Sigmoid colon (tissue), 6 donors: ENCODE measurements at regions not wholly inside any gene's neighbourhood (a gene's known extent, or its start where the extent isn't known, plus 50 kb on each side); places are given as distances from the start of the nearest gene placed in this dataset.
"Not testable (repeated sequence)": the region's sequence is repeated elsewhere in the genome, so short reads cannot be mapped to it uniquely, and the experiment has no call there.

ENCODE experiments used
- DNase-seq: peaks from one replicate; pipeline ENCODE4 v3.0.0-alpha.2; 2019
- H3K27ac ChIP-seq, 4 donors: fragments of 200-600 bp; sonication (generic); one replicate each; pipeline ENCODE4 v1.5.1; 2016 to 2019; ENCODE audit warnings: mild to moderate bottlenecking in 1 of 4
- H3K27me3 ChIP-seq, 3 donors: fragments of 200-600 bp; sonication (generic); one replicate each; pipeline ENCODE4 v1.5.1; 2019; ENCODE audit warnings: mild to moderate bottlenecking in 1 of 3
- H3K36me3 ChIP-seq, 4 donors: fragments of 200-600 bp; sonication (generic); one replicate each; pipeline ENCODE4 v1.5.1; 2016 to 2019
- H3K4me1 ChIP-seq, 4 donors: fragments of 200-600 bp; sonication (generic); one replicate each; pipeline ENCODE4 v1.5.1; 2017 to 2019
- H3K4me3 ChIP-seq, 4 donors: fragments of 200-600 bp; sonication (generic); one replicate each; pipeline ENCODE4 v1.5.1; 2017 to 2019; ENCODE audit warnings: mild to moderate bottlenecking in 2 of 4, moderate library complexity in 1 of 4
- H3K9me3 ChIP-seq, 4 donors: fragments of 200-600 bp in 3 of 4; sonication (generic) in 3 of 4; one replicate each; pipeline versions ENCODE4 v1.5.1 to v1.6.1; 2013 to 2019
- EP300 ChIP-seq, 4 donors: sonication (generic); formaldehyde crosslinking; IDR thresholded peaks; one replicate each; pipeline ENCODE4 v1.6.1; 2017; ENCODE audit warnings: antibody characterized with exemption in 4 of 4
- POLR2A ChIP-seq, 2 donors: fragments of 450-650 bp; IDR thresholded peaks; one replicate each; pipeline ENCODE4 v1.6.1; 2016; ENCODE audit warnings: antibody characterized with exemption in 2 of 2, mild to moderate bottlenecking in 2 of 2, moderate library complexity in 2 of 2
- POLR2AphosphoS5 ChIP-seq, 4 donors: sonication (generic); formaldehyde crosslinking; IDR thresholded peaks; one replicate each; pipeline ENCODE4 v1.6.1; 2017; ENCODE audit warnings: antibody characterized with exemption in 4 of 4
- WGBS, 2 donors: extraction: QIAGEN DNeasy Blood & Tissue Kit; methylation state at CpG; one replicate each; pipeline ENCODE4 v1.1.7; 2013; 5-methylcytosine and 5-hydroxymethylcytosine counted together
- intact Hi-C: fragments of 100-400 bp; cut with DNase I; formaldehyde crosslinking; loops from one replicate; pipeline ENCODE4 v1.15.1; 2023
- TF ChIP-seq, protein P1 (sequence below), 4 experiments: fragments of 450-650 bp in 3 of 4; fragments of 200-600 bp in 1 of 4; IDR thresholded peaks; one replicate each; pipeline ENCODE4 v1.5.1; 2016 to 2019; ENCODE audit warnings: antibody characterized with exemption in 4 of 4, mild to moderate bottlenecking in 3 of 4, moderate library complexity in 2 of 4
- donor health status: healthy with polysubstance abuse.
- donor health status: healthy.

DNA sequence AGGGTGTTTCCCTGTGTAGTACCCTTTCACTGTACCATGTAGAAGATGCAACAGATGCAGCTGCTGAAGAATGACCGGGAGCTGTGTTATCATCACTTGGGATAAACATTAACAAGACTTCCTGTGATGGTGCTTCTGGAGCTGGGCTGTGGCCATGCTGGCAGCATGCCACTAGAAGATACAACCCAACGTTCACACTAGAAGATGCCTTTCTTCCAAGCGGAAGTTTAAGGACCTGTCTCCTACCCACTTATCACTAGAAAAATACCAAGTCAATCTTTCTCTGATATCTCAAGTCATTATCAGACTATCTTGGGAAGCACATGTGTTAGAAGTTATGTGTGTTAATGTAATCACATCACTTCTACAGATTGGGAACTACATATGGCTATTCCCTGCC lies 953.5 kb downstream of the CNTNAP5 start:
- DNase-seq = no peak
- no peaks in the 10 kb centered on the region for H3K27me3 ChIP-seq
- H3K36me3 ChIP-seq = no peaks in the 10 kb centered on the region
- H3K9me3 ChIP-seq = no peaks in the 10 kb centered on the region
- no peaks in the 10 kb centered on the region for H3K4me1 ChIP-seq
- no peak overlapping the region for H3K27ac ChIP-seq
- 9 to 57% methylated on average over 3 of the region's 3 CpGs for whole genome bisulfite sequencing, 2 donors
- no peak overlapping the region for H3K4me3 ChIP-seq
- intact Hi-C loops = no loop called here
- no peak for TF ChIP-seq POLR2AphosphoS5 (IDR thresholded peaks at IDR 0.05)
- no peak for TF ChIP-seq EP300 (IDR thresholded peaks at IDR 0.05)
- no peak for TF ChIP-seq POLR2A (IDR thresholded peaks at IDR 0.05)
- TF ChIP-seq, protein P1, sequence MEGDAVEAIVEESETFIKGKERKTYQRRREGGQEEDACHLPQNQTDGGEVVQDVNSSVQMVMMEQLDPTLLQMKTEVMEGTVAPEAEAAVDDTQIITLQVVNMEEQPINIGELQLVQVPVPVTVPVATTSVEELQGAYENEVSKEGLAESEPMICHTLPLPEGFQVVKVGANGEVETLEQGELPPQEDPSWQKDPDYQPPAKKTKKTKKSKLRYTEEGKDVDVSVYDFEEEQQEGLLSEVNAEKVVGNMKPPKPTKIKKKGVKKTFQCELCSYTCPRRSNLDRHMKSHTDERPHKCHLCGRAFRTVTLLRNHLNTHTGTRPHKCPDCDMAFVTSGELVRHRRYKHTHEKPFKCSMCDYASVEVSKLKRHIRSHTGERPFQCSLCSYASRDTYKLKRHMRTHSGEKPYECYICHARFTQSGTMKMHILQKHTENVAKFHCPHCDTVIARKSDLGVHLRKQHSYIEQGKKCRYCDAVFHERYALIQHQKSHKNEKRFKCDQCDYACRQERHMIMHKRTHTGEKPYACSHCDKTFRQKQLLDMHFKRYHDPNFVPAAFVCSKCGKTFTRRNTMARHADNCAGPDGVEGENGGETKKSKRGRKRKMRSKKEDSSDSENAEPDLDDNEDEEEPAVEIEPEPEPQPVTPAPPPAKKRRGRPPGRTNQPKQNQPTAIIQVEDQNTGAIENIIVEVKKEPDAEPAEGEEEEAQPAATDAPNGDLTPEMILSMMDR (IDR thresholded peaks at IDR 0.05) = no peak

DNA sequence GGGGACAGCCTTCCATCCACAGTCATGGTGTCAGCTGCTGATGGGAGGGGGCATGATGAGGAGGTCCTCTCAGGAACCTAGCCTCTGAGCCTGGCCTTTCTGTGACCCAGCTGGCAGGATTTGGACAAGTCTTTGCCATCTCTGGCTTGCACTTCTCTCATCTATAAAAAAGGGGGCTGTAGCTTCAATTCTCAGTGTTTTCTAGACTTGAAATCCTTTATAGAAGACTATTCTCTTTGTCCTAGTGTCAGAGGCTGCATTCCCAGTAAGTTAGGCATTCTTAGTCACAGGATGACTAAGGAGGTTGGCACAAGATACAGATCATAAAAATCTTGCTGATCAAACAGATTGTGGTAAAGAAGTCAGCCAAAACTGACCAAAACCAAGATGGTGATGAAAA lies 958.5 kb downstream of the CNTNAP5 start:
- H3K9me3 ChIP-seq = no peaks in the 10 kb centered on the region
- TF ChIP-seq POLR2AphosphoS5 (IDR thresholded peaks at IDR 0.05) (no peak), POLR2A (IDR thresholded peaks at IDR 0.05) (no peak)
- TF ChIP-seq, protein P1 (IDR thresholded peaks at IDR 0.05) = no peak
- no peaks in the 10 kb centered on the region for H3K4me1 ChIP-seq
- no peak for DNase-seq
- H3K4me3 ChIP-seq = no peak overlapping the region
- intact Hi-C loops = no loop called here
- no peaks in the 10 kb centered on the region for H3K36me3 ChIP-seq
- no peaks in the 10 kb centered on the region for H3K27me3 ChIP-seq
- H3K27ac ChIP-seq = no peak overlapping the region

DNA sequence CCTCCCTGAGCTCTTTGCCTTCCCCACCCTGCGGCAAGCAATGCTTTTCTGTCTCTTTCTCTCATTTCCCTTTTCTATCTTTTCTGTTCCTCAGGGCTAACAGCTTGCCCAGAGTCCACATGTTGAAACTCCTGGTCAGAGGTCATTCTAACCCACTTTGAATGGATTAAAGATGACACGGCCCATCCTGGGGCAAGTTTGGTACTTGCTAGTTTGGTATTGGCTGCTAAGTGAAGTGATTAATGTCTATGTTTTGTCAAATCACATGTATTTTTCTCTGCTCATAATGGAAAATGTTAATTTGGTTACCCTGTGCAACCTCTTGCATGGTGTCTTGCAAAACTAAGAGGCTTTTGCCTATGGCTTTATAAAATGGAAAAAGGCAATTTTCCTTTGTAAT lies 960.2 kb downstream of the CNTNAP5 start:
- intact Hi-C loops = no loop called here
- 80 to 86% methylated on average over 2 of the region's 2 CpGs for WGBS, 2 donors
- TF ChIP-seq, protein P1 (IDR thresholded peaks at IDR 0.05) = no peak
- TF ChIP-seq EP300 (IDR thresholded peaks at IDR 0.05) (no peak), POLR2A (IDR thresholded peaks at IDR 0.05) (no peak)
- no peak for DNase-seq
- no peaks in the 10 kb centered on the region for H3K27me3 ChIP-seq
- H3K4me1 ChIP-seq = no peaks in the 10 kb centered on the region
- no peaks in the 10 kb centered on the region for H3K36me3 ChIP-seq
- no peak overlapping the region for H3K4me3 ChIP-seq
- H3K9me3 ChIP-seq = no peaks in the 10 kb centered on the region
- no peak overlapping the region for H3K27ac ChIP-seq

DNA sequence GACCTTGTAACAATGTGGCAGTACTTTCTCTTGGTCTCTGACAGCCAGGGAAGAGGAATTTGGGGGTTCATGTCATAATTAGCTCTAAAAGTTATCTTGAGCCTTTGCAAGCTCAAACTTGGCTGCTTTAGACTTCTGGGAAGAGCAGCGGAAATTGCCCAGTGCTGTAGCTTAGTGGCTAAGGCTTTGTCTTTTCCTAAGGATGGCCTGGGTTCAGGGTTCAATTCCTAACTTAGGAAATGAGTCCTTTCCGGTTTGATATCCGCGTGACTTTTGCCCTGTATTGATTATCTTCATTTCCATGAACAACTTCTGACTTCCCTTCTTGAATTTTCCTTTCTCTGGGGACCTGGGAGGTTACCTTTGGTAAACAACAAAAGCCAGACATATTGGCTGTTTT lies 961.0 kb downstream of the CNTNAP5 start:
- Histone ChIP-seq H3K4me3 (no peak overlapping the region), H3K27me3 (no peaks in the 10 kb centered on the region), H3K36me3 (no peaks in the 10 kb centered on the region), H3K4me1 (no peaks in the 10 kb centered on the region), H3K27ac (no peak overlapping the region), H3K9me3 (no peaks in the 10 kb centered on the region)
- intact Hi-C loops = no loop called here
- TF ChIP-seq, protein P1 (IDR thresholded peaks at IDR 0.05) = no peak
- TF ChIP-seq EP300 (IDR thresholded peaks at IDR 0.05) = no peak
- TF ChIP-seq POLR2A (IDR thresholded peaks at IDR 0.05) = no peak
- no peak for TF ChIP-seq POLR2AphosphoS5 (IDR thresholded peaks at IDR 0.05)
- 79 to 95% methylated on average over 4 of the region's 4 CpGs for WGBS, 2 donors
- no peak for DNase-seq

DNA sequence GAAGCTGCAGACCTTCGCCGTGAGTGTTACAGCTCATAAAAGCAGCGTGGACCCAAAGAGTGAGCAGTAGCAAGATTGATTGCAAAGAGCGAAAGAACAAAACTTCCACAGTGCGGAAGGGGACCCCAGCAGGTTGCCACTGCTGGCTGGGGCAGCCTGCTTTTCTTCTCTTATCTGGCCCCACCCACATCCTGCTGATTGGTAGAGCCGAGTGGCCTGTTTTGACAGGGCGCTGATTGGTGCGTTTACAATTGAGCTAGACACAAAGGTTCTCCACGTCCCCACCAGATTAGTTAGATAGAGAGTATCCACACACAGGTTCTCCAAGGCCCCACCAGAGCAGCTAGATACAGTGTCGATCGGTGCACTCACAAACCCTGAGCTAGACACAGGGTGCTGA lies 961.8 kb downstream of the CNTNAP5 start:
- intact Hi-C loops, DNase-seq: not testable (repeated sequence)
- 91 to 94% methylated on average over 11 of the region's 11 CpGs for WGBS, 2 donors

DNA sequence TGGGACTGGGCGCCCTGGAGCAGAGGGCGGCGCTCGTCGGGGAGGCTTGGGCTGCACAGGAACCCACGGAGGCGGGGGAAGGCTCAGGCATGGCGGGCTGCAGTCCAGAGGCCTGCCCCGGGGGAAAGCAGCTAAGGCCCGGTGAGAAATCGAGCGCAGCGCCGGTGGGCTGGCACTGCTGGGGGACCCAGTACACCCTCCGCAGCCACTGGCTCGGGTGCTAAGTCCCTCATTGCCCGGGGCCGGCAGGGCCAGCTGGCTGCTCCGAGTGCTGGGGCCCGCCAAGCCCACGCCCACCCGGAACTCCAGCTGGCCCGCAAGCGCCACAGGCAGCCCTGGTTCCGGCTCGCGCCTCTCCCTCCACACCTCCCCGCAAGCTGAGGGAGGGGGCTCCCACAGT lies 962.3 kb downstream of the CNTNAP5 start:
- intact Hi-C loops, H3K4me1 ChIP-seq, H3K27me3 ChIP-seq, DNase-seq, H3K4me3 ChIP-seq, H3K27ac ChIP-seq, H3K9me3 ChIP-seq, H3K36me3 ChIP-seq: not testable (repeated sequence)
- 93 to 97% methylated on average over 28 of the region's 28 CpGs for WGBS, 2 donors

More for the DNA sequence above, 961.8 kb downstream of the CNTNAP5 start:
- H3K27me3 ChIP-seq, H3K4me1 ChIP-seq, H3K27ac ChIP-seq, H3K36me3 ChIP-seq, H3K4me3 ChIP-seq, H3K9me3 ChIP-seq: not testable (repeated sequence)
